HL-60 (cell line): ENCODE measurements at regions not wholly inside any gene's neighbourhood (a gene's known extent, or its start where the extent isn't known, plus 50 kb on each side); places are given as distances from the start of the nearest gene placed in this dataset.

Source experiments
- CTCF ChIP-seq: IDR thresholded peaks from one replicate; pipeline ENCODE4 v1.5.1; 2011; ENCODE audit warnings: low read length, control low read depth, inconsistent platforms; ENCODE audit not compliant: insufficient read depth
- POLR2AphosphoS5 ChIP-seq: IDR thresholded peaks from 2 replicates; pipeline ENCODE4 v1.6.1; 2012; ENCODE audit warnings: low read depth
- REST ChIP-seq: IDR thresholded peaks from 2 replicates; pipeline ENCODE4 v1.6.1; 2012; ENCODE audit warnings: low read depth; ENCODE audit not compliant: insufficient replicate concordance
- SPI1 ChIP-seq: IDR thresholded peaks from 2 replicates; pipeline ENCODE4 v1.6.1; 2012; ENCODE audit warnings: low read depth, mild to moderate bottlenecking, borderline replicate concordance

- TF ChIP-seq CTCF (no peak), POLR2AphosphoS5 (no peak), REST (no peak), SPI1 (no peak)
Measured at GRCh38 chr7:41007811-41008210, 695.1 kb downstream of the INHBA start.
